Pancreas (tissue), 10 donors: ENCODE measurements at regions not wholly inside any gene's neighbourhood (a gene's known extent, or its start where the extent isn't known, plus 50 kb on each side); places are given as distances from the start of the nearest gene placed in this dataset.
A peak's percentile ranks its signal among the peaks of the same experiment; 100 is the strongest.

Source experiments
- ATAC-seq, 4 donors: fragments of 200-7000 bp; cut with Tn5 transposase; one replicate each; pipeline versions ENCODE4 v1.8.0 to v1.9.1; 2020; ENCODE audit warnings: mild to moderate bottlenecking in 4 of 4, moderate library complexity in 4 of 4
- DNase-seq, 6 donors: peaks; one replicate each; pipeline ENCODE4 v3.0.0-alpha.2; 2020
- FAIRE-seq: peaks from 2 replicates; lab custom pipeline; 2012; peaks lifted over from hg19 to GRCh38; lab: Jason Lieb, UNC
- H3K27ac ChIP-seq, 4 donors: fragments of 200-600 bp; sonication (generic); 1 replicate in 3 of 4; 2 replicates in 1 of 4; pipeline versions ENCODE4 v1.5.0 to v1.8.0; 2020
- H3K27me3 ChIP-seq, 4 donors: fragments of 200-600 bp; one replicate each; pipeline ENCODE4 v1.8.0; 2021
- H3K36me3 ChIP-seq, 3 donors: fragments of 200-600 bp; sonication (generic) in 1 of 3; one replicate each; pipeline versions ENCODE4 v1.5.0 to v1.8.0; 2020 to 2021
- H3K4me1 ChIP-seq, 3 donors: fragments of 200-600 bp; one replicate each; pipeline ENCODE4 v1.8.0; 2021
- H3K4me3 ChIP-seq, 4 donors: fragments of 200-600 bp; sonication (generic) in 2 of 4; one replicate each; pipeline versions ENCODE4 v1.5.0 to v1.8.0; 2020 to 2021
- H3K9me3 ChIP-seq, 4 donors: fragments of 200-600 bp; one replicate each; pipeline ENCODE4 v1.8.0; 2021
- CTCF ChIP-seq, 4 donors: fragments of 200-600 bp; sonication (generic) in 3 of 4; IDR thresholded peaks; one replicate each; pipeline versions ENCODE4 v1.5.0 to v1.8.0; 2021; ENCODE audit warnings: antibody characterized with exemption in 4 of 4
- WGBS, 2 donors: extraction: QIAGEN DNeasy Blood & Tissue Kit; methylation state at CpG; one replicate each; pipeline ENCODE4 v1.1.7; 2013; 5-methylcytosine and 5-hydroxymethylcytosine counted together
- intact Hi-C, 3 donors: fragments of 100-400 bp; cut with DNase I; formaldehyde crosslinking; loops; one replicate each; pipeline versions ENCODE4 v1.11.1 to v1.14.2; 2022
- donor health status: healthy with polysubstance abuse.
- donor health status: DM: no; HTN: no; CAD: no; lungs with moderate emphysema.
- donor health status: DM: no; HTN: no; CAD: no.
- donor health status: control.
- donor health status: control.
- donor health status: Bipolar disorder and iron deficiency.
- donor health status: DM: yes; HTN: yes; CAD: no.
- donor health status: DM: no; HTN: no; CAD: no.
- donor health status: DM: no; HTN: no; CAD: no.
- donor health status: DM: yes; HTN: yes; CAD: no.

GRCh38 chr5:174172152-174172551 lies 126.6 kb downstream of the NSG2 start:
- TF ChIP-seq CTCF (IDR thresholded peaks at IDR 0.05) = no peak
- DNase-seq (no peak), ATAC-seq (no peak), FAIRE-seq (no peak)
- intact Hi-C loops = no loop called here
- 18 to 21% methylated on average over 5 of the region's 5 CpGs for WGBS, 2 donors
- H3K36me3 ChIP-seq = no peaks in the 10 kb centered on the region
- no peak overlapping the region for H3K27ac ChIP-seq
- no peak overlapping the region for H3K4me3 ChIP-seq
- H3K27me3 ChIP-seq = no peaks in the 10 kb centered on the region
- no peaks in the 10 kb centered on the region for H3K9me3 ChIP-seq
- no peaks in the 10 kb centered on the region for H3K4me1 ChIP-seq

GRCh38 chr5:174172566-174172965 lies 127.1 kb downstream of the NSG2 start:
- ATAC-seq (no peak), FAIRE-seq (no peak), DNase-seq (no peak)
- no peaks in the 10 kb centered on the region for H3K9me3 ChIP-seq
- no peaks in the 10 kb centered on the region for H3K36me3 ChIP-seq
- no peaks in the 10 kb centered on the region for H3K4me1 ChIP-seq
- no peaks in the 10 kb centered on the region for H3K27me3 ChIP-seq
- no peak overlapping the region for H3K27ac ChIP-seq
- TF ChIP-seq CTCF (IDR thresholded peaks at IDR 0.05) = no peak
- intact Hi-C loops = no loop called here
- WGBS, 2 donors = 49 to 53% methylated on average over 4 of the region's 4 CpGs
- H3K4me3 ChIP-seq = no peak overlapping the region

GRCh38 chr5:174173766-174174165 lies 128.3 kb downstream of the NSG2 start:
- DNase-seq (no peak), FAIRE-seq (no peak), ATAC-seq (no peak)
- Histone ChIP-seq H3K27ac (no peak overlapping the region), H3K36me3 (no peaks in the 10 kb centered on the region), H3K27me3 (no peaks in the 10 kb centered on the region), H3K9me3 (no peaks in the 10 kb centered on the region), H3K4me3 (no peak overlapping the region), H3K4me1 (no peaks in the 10 kb centered on the region)
- intact Hi-C loops = no loop called here
- 85 to 89% methylated on average over 6 of the region's 6 CpGs for whole genome bisulfite sequencing, 2 donors
- no peak for TF ChIP-seq CTCF (IDR thresholded peaks at IDR 0.05)

GRCh38 chr5:174175716-174176268 lies 130.3 kb downstream of the NSG2 start:
- intact Hi-C loops = no loop called here
- FAIRE-seq (no peak), ATAC-seq (peak in 1 of 4 donors; percentile 17), DNase-seq (no peak)
- Histone ChIP-seq H3K4me3 (no peak overlapping the region), H3K27ac (no peak overlapping the region), H3K9me3 (no peaks in the 10 kb centered on the region), H3K27me3 (no peaks in the 10 kb centered on the region), H3K36me3 (no peaks in the 10 kb centered on the region), H3K4me1 (no peaks in the 10 kb centered on the region)
- TF ChIP-seq CTCF (IDR thresholded peaks at IDR 0.05) = no peak
- WGBS, 2 donors = 57 to 59% methylated on average over 12 of the region's 12 CpGs

- Histone ChIP-seq H3K27ac (no peak overlapping the region), H3K27me3 (no peaks in the 10 kb centered on the region), H3K36me3 (no peaks in the 10 kb centered on the region), H3K4me3 (no peak overlapping the region), H3K4me1 (no peaks in the 10 kb centered on the region), H3K9me3 (no peaks in the 10 kb centered on the region)
- DNase-seq (no peak), ATAC-seq (peak in 1 of 4 donors; percentile 22), FAIRE-seq (no peak)
- TF ChIP-seq CTCF (IDR thresholded peaks at IDR 0.05) = no peak
- intact Hi-C loops = no loop called here
- WGBS, 2 donors = 68 to 74% methylated on average over 5 of the region's 5 CpGs
Observed at GRCh38 chr5:174176511-174176910, 131.0 kb downstream of the NSG2 start.
